ENCODE measurements at regions not wholly inside any gene's neighbourhood (a gene's known extent, or its start where the extent isn't known, plus 50 kb on each side); places are given as distances from the start of the nearest gene placed in this dataset.

DNA sequence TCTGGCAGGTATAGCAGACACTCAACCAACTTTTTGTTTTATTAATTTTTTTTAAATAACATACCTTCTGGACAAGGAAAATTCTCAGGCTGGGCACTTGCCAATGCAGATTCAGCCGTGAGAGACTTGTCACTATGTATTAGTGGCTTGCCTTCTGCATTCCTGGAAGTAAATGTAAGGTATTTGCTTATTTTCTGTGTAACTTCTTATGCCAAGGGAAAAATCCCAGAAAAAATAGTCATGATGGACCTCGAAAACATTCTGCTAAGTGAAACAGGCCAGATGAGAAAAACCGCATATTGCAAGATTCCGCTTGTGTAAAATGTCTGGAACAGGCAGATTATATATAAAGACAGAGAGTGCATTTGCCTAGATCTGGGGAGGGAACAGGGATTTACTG is 260.3 kb upstream of the DAPK1 start:
- TF ChIP-seq, protein P1, sequence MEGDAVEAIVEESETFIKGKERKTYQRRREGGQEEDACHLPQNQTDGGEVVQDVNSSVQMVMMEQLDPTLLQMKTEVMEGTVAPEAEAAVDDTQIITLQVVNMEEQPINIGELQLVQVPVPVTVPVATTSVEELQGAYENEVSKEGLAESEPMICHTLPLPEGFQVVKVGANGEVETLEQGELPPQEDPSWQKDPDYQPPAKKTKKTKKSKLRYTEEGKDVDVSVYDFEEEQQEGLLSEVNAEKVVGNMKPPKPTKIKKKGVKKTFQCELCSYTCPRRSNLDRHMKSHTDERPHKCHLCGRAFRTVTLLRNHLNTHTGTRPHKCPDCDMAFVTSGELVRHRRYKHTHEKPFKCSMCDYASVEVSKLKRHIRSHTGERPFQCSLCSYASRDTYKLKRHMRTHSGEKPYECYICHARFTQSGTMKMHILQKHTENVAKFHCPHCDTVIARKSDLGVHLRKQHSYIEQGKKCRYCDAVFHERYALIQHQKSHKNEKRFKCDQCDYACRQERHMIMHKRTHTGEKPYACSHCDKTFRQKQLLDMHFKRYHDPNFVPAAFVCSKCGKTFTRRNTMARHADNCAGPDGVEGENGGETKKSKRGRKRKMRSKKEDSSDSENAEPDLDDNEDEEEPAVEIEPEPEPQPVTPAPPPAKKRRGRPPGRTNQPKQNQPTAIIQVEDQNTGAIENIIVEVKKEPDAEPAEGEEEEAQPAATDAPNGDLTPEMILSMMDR (IDR thresholded peaks at IDR 0.05; ENCODE audit: low read depth, low read length): no peak
- DNase-seq (ENCODE audit: low read depth in 1 of 2, low spot score in 1 of 2): no peak
- no peak overlapping the region for H3K27ac ChIP-seq

GRCh38 chr9:87238545-87238944 is 259.1 kb upstream of the DAPK1 start:
- no peak overlapping the region for H3K27ac ChIP-seq
- peak in 1 of 2 donors; percentile 34 for DNase-seq (ENCODE audit: low read depth in 1 of 2, low spot score in 1 of 2)

More for the DNA sequence above, 260.3 kb upstream of the DAPK1 start:
- no peaks in the 10 kb centered on the region for H3K9me3 ChIP-seq (ENCODE audit: low read depth)
- no peaks in the 10 kb centered on the region for H3K36me3 ChIP-seq
- no peaks in the 10 kb centered on the region for H3K27me3 ChIP-seq
- no peaks in the 10 kb centered on the region for H3K4me1 ChIP-seq (ENCODE audit: low read depth)
- H3K4me3 ChIP-seq: no peak overlapping the region

DNA sequence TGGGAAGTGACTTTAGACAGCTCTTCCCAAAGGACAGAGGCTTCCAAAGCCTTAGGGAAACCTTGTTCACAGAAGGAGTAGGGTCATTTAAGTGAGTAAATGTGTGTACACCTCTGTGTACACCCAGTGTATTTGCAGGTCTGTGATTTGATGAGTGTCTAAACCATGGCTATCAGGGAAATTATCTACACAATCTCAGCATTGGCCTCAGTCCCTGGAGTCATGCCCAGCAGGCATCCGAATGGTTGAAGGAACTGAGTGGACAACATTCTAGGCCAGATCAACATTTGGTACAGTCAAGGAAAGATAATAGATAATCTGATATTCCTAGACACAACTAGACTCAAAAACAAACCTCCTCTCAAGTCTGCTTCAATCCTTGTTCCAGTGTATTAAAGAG is 258.4 kb upstream of the DAPK1 start:
- TF ChIP-seq, protein P1 (IDR thresholded peaks at IDR 0.05; ENCODE audit: low read depth, low read length): no peak
- Histone ChIP-seq H3K27me3 (no peaks in the 10 kb centered on the region), H3K4me3 (no peak overlapping the region), H3K27ac (no peak overlapping the region), H3K9me3 (ENCODE audit: low read depth) (no peaks in the 10 kb centered on the region), H3K4me1 (ENCODE audit: low read depth) (no peaks in the 10 kb centered on the region), H3K36me3 (no peaks in the 10 kb centered on the region)
- DNase-seq (ENCODE audit: low read depth in 1 of 2, low spot score in 1 of 2): no peak

More at GRCh38 chr9:87238545-87238944, 259.1 kb upstream of the DAPK1 start:
- no peak overlapping the region for H3K4me3 ChIP-seq
- H3K27me3 ChIP-seq: no peaks in the 10 kb centered on the region
- TF ChIP-seq, protein P1 (IDR thresholded peaks at IDR 0.05; ENCODE audit: low read depth, low read length): no peak
- H3K36me3 ChIP-seq: no peaks in the 10 kb centered on the region
- no peaks in the 10 kb centered on the region for H3K9me3 ChIP-seq (ENCODE audit: low read depth)
- H3K4me1 ChIP-seq (ENCODE audit: low read depth): no peaks in the 10 kb centered on the region

GRCh38 chr9:87243602-87244001 is 254.1 kb upstream of the DAPK1 start:
- Histone ChIP-seq H3K4me3 (no peak overlapping the region), H3K27ac (no peak overlapping the region), H3K4me1 (ENCODE audit: low read depth) (peaks cover 5% of the 10 kb centered on the region), H3K36me3 (no peaks in the 10 kb centered on the region), H3K27me3 (no peaks in the 10 kb centered on the region), H3K9me3 (ENCODE audit: low read depth) (no peaks in the 10 kb centered on the region)
- no peak for DNase-seq (ENCODE audit: low read depth in 1 of 2, low spot score in 1 of 2)
- TF ChIP-seq, protein P1 (IDR thresholded peaks at IDR 0.05; ENCODE audit: low read depth, low read length): no peak

- H3K4me1 ChIP-seq (ENCODE audit: low read depth): peaks cover 10% of the 10 kb centered on the region
- no peaks in the 10 kb centered on the region for H3K9me3 ChIP-seq (ENCODE audit: low read depth)
- no peak overlapping the region for H3K27ac ChIP-seq
- H3K4me3 ChIP-seq: no peak overlapping the region
- no peak for DNase-seq (ENCODE audit: low read depth in 1 of 2, low spot score in 1 of 2)
- no peaks in the 10 kb centered on the region for H3K27me3 ChIP-seq
- H3K36me3 ChIP-seq: no peaks in the 10 kb centered on the region
- TF ChIP-seq, protein P1 (IDR thresholded peaks at IDR 0.05; ENCODE audit: low read depth, low read length): no peak
Measured at GRCh38 chr9:87245271-87245670, 252.4 kb upstream of the DAPK1 start.

DNA sequence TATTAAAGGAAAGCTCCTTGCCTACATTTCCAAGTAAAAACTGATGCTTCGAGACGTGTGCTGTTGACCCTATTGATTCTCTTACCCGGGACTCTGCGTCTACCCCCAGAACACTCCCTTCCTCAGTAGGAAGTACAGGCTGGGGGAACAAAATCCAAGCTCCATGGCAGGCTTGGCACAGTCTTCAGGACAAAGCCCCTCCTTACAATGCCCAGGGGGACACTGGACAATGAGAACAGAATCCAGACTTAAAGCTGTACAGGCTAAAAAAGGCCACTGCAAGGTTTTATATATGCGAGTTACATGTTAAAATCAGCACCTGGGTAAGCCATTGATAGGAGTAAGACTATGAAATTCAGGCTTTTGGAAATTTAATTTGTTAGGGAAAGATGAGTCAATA is 250.6 kb upstream of the DAPK1 start:
- no peak for DNase-seq (ENCODE audit: low read depth in 1 of 2, low spot score in 1 of 2)
- Histone ChIP-seq H3K36me3 (no peaks in the 10 kb centered on the region), H3K27ac (no peak overlapping the region), H3K27me3 (no peaks in the 10 kb centered on the region), H3K4me3 (no peak overlapping the region), H3K9me3 (ENCODE audit: low read depth) (no peaks in the 10 kb centered on the region), H3K4me1 (ENCODE audit: low read depth) (peaks cover 10% of the 10 kb centered on the region)
- TF ChIP-seq, protein P1 (IDR thresholded peaks at IDR 0.05; ENCODE audit: low read depth, low read length): no peak

Data from cardiac muscle cell (in vitro differentiated cells and primary cell).